Breast epithelium (tissue), 3 donors: ENCODE measurements at regions not wholly inside any gene's neighbourhood (a gene's known extent, or its start where the extent isn't known, plus 50 kb on each side); places are given as distances from the start of the nearest gene placed in this dataset.

Experiments
- CTCF ChIP-seq, 3 donors: fragments of 450-650 bp; IDR thresholded peaks; one replicate each; pipeline ENCODE4 v1.5.1; 2016 to 2017; ENCODE audit warnings: antibody characterized with exemption in 3 of 3, mild to moderate bottlenecking in 3 of 3, moderate library complexity in 3 of 3
- POLR2A ChIP-seq: fragments of 450-650 bp; IDR thresholded peaks from one replicate; pipeline ENCODE4 v1.6.1; 2016; ENCODE audit warnings: antibody characterized with exemption, mild to moderate bottlenecking, moderate library complexity
- POLR2AphosphoS5 ChIP-seq, 3 donors: sonication (generic); formaldehyde crosslinking; IDR thresholded peaks; one replicate each; pipeline ENCODE4 v1.6.1; 2017; ENCODE audit warnings: antibody characterized with exemption in 3 of 3

GRCh38 chrX:65607070-65607742 lies 60.2 kb upstream of the MSN start:
- TF ChIP-seq CTCF (IDR thresholded peaks at IDR 0.05), result no peak
- no peak for TF ChIP-seq POLR2AphosphoS5 (IDR thresholded peaks at IDR 0.05)
- no peak for TF ChIP-seq POLR2A
